Stimulated activated CD8-positive, alpha-beta memory T cell treated with anti-CD3 and anti-CD28 coated beads, Interleukin-2, amount 100 ng/mL, for 48 hours (primary cell): ENCODE measurements at regions not wholly inside any gene's neighbourhood (a gene's known extent, or its start where the extent isn't known, plus 50 kb on each side); places are given as distances from the start of the nearest gene placed in this dataset.

Source experiments
- DNase-seq, 2 donors: peaks; one replicate each; pipeline ENCODE4 v3.0.0-alpha.2; 2020; ENCODE audit warnings: low read depth in 2 of 2

DNA sequence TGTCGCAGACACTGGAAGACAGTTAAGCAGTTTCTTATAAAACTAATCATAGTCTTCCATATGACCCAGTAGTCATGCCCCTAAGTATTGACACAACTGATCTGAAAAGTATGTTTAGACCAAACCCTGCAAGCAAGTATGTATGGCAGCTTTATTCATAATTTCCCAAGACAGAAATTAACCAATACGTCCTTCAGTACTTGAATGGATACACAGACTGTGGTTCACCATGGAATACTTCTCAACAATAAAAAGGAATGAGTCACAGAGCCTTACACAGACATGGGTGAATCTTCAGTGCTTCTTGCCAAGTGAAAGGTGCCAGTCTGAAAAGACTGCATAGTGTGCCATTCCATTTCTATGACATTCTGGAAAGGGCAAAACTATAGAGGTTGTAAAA lies 50.2 kb upstream of the AKR1E2 start:
- no peak for DNase-seq

DNA sequence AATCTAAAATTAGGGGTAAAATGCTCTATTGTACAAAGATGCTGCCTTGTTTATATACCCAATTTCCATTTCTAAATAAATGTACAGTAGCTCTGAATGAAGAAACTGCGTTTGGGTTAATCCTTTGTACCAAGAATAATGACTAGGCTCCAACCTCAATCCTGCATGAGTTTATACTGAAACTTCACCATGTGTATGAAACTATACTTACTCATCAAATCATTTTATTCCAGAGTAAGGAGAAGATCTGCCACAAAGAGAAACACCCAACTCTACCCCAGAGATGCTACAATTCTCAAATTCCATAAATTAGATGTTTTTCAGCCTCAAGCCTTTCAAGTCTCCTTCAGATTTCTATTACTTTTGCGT lies 53.8 kb upstream of the AKR1E2 start:
- DNase-seq, result no peak

DNA sequence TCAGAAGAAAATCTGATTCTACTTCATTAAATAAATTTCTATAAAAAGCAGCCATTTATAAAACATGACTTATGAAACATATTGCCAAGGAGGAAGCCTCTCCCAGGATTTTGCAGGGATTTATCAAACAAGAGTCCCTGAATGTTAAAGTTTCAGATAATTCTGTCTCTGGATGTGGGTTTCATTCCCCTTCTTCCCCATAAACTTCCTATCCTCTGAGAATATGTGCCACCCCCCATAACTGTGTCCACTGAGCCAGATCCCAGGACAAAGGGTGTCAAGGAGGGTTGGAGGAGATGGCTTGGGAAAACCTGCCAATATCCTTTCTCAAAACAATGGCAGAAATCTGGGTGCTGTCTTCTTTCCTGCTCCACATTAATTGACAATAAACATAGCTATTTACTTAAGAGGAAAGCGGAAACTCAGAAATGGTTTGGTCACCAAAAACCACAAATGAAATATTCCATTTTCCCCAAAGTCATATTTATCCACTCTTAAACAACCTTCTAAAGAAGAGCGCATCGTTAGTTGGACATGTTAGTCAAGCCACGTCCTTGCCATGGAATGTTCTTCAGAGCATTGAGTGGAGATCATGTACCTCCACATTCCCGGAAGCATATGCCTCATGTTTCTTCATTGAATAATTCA lies 54.3 kb upstream of the AKR1E2 start:
- no peak for DNase-seq

DNA sequence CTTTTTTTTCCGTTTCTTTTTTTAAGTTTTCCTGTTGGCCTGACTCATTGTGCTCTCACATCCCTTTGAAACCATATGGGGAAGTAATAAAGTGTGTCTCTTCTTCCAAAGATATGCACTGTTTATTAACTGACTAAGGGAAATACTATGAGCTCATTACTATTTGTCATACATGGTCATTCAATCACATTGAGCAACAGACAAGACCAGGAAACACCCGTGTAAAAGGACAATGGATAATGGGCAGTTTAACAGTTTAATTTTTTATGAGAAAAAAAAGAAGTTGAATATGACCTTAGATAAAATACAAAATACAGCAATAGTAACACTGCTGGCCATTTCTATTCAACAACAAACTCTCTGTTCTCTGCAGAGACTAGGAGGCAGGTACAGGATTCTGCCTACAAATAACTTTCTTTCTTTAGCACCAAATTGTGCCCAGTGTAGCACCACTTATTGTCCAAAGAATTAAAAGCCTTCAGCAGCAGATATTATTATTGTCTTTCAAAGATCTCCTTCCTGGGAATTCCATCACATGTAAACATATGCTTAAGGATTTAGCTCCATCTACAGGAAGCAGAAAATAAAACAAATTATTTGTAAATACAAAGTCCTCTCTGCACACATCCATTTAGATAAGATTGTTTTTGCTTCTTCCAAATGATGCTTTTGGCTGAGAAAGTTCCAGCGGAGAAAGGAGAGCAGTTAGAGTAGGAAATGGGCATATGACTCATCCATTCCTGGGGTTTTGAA lies 55.0 kb upstream of the AKR1E2 start:
- no peak for DNase-seq

DNA sequence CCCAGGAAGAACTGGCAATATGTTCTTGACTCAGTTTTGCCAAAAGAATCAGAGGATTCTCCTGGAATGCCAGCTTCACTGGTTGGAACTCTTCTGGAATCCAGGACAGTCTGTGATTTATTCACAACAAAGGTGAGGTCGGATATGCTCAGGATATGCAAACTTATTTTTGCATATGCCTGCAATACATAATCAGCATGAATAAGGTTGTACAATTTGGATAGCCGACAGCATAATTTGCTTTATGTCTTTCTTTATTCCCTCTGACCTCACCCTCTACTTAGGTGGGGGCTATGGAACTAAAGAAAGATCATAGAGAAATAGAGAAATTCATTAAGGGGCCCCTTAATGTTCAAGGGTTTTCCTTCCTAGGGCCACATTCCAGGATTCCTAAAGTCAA lies 57.6 kb upstream of the AKR1E2 start:
- no peak for DNase-seq

DNA sequence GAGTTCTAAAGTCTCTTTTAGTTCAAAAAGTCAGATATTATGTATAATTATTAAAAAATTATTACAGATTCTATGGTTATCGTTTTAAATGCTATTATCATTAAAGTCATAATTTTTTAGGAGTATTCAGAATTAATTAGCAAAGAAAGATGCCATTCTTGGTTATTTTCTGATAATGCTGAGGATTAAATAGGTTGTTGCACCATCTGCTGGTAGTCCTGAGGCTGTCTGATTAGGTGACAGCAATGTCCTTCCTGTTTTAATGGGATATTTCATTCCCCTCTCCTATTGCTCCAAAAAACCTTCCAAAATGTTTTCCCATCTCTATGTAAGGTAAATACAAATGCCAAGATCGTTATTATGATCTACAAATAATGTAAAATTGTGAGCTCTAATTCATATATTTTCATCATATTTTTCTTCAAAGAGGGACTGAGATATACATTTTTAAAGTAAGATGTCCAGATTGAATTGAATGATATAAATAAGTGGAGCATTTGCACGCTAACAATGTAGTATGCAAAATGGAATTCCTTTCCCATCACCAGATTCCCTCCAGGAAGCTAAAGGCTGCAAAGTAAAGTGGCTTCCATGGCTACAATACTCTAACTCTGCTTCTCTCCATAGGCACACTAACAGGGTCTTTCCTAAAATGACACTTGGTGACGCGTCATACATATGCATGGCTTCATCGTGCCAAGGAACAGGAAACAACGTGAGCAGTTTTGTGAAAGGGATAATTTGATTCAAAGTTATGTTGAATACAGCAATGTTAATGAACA lies 58.8 kb upstream of the AKR1E2 start:
- DNase-seq, result no peak

DNA sequence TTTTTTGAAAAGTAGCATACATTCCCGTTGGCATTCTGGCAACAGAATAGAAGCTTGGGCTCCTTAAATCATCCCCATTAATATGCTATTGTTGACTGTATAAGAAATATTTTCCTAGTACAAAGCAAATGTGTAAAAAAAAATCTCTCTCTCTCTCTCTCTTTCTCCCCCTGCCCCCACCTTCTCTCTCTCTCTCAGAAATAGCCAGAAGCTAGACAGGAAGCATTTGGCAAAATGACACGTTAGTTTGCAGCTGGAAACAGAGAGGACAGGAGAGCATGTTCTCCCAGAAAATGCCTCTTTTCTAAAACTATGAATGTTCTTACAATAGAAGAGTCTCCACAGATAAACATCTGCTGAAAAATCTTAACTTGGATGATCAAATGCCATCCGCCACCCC lies 59.6 kb upstream of the AKR1E2 start:
- no peak for DNase-seq

DNA sequence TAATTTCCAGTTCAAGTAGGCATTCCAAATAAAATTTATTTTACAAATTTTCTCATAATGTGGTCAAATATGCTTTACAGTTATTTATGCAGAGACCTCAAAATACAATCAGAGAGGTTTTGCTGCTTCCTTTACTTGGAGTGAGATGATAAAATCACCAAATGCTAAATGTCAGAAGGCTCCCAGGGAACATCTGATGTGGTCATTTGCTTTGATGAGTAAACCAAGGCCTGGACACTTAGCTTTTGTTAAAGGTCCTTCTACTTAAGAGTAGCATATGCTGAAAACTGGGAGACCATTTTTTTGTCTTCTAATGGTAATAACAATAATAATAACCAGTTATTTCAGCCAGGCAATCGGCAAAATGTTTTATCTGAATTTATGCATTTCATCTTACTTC lies 60.6 kb upstream of the AKR1E2 start:
- no peak for DNase-seq

DNA sequence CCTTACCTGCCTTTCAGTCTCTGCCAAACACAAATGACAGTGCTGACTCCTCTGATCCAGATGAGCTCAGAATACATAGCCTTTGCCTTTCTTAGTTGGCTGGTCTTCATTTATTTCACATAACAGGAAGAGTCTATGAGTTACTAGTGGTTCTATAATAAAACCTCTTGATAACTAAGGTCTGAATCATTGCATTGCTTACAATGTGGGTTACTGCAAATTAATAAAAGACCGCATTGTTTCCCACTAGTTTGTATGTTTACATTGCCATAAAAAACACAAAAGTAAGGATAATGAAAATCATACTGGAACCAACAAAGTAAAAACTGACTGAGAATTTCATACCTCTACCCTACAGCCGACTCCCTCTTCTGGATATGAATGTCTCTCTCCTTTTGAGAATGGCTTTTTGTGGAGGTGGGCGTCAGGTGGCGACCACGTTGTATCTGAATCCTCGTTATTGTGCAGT lies 62.0 kb upstream of the AKR1E2 start:
- DNase-seq, result no peak

DNA sequence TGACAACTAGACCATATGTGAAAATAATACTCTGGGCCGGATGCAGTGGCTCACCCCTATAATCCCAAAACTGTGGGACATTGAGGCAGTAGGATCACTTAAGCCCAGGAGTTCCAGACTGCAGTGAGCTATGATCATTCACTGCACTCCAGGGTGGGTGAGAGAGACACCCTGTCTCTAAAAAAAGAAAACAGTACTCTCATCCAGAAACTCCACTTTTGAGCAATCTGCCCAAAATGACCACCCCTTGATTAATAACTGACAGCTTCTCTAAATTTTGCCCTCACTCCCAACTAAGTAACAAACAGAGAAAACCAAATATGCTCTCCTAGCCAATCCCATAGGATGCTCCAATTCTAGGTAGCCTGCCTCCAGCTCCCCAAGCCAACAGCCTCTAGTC lies 62.5 kb upstream of the AKR1E2 start:
- DNase-seq, result no peak

DNA sequence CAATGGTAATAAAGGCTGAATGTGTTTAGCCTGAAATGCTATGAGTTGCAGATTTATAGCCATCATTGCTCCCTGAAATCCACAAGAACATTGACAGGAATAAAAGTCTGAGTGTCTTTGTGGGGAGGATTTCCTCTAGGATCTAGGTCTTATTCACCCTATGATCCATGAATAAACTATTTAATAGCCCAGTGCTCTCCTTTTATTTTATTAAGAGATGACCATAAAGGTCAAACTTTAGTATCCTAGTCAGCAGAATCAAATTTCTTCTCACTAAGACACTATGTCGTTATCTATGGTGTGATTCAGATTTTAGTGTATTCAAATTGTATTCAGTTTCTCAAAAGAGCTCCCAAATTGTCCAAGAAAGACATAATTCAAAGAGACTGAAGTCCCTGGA lies 67.8 kb upstream of the AKR1E2 start:
- no peak for DNase-seq

DNA sequence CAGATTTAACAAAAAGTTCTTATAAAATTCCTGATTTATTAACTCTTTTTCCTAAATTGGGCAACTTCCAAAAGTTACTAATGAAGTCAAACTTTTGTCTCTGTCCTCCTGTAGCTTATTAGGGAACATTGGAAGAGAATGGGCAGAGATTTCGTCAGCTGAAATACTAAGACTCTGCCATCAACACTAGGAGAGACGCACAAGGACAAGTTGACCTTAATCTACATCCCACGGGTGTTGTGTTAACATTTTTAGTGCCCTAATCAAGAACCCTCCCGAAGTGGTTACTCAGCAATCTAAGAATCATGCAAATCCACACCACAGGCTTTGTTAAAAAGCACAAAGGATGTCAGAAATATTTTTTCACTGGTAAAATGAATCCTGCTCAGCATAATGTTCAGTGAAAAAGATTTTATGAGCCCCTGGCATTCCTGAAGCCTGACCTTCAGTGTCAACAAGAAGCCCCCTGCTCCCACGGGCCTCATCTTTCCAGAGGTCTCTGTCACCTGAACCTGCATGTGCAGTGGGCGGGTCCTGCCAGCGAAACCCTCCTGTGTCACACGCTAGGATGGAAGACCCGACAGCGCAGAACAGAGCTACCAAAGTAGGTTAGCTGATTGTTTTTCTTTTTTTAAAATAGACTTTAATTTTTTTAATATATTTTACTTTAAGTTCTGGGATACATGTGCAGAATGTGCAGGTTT lies 70.6 kb upstream of the AKR1E2 start:
- no peak for DNase-seq

DNA sequence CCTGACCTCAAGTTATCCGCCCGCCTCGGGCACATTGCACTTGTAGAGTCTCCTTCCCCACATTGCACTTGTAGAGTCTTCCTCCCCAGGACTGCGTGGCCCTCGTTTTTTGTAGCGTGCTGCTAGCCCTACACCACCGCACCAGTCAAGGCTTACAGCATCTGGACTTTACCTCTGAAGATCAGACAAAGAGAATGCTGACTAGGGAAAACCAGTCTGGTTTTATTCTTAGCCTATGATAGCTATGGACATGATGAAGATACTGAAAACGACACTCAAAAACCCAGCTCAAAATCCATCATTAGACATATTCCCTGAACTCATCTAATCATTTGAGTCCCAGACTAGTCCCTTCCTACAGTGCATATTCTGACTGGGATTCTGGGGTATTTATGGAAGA lies 71.9 kb upstream of the AKR1E2 start:
- no peak for DNase-seq

DNA sequence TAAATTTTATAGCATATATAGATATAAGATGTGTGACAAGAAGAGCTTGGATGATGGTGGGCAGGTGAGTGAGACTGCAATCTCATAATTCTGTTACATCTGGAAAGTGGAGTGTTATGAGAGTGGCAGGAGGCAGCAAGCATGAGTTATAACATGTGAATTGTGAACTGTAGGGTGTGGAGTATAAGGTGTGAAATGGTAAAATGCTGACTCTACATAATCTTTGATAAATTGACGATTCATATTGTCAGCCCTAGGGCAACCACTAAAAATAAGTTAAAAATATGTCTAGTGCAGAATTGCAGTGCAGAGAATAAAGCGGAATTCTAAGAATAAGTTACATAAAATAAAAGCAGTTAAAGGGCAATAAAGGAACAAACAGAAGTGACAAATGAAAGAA lies 74.8 kb upstream of the AKR1E2 start:
- DNase-seq, result no peak

DNA sequence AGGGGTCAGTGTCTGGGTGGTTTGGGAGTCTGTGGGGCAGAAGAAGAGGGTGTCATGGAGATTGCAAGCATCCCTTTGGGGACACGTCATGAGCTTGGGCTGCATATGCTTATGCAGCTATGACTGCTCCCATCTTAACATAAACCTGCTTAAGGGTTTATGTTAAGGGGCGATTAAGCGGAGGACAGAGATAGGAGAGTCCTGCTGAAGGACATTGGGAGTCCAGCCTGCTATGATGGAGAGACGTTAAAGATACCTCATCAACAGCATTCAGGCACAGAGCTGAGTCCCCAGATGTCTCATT lies 76.8 kb upstream of the AKR1E2 start:
- no peak for DNase-seq

DNA sequence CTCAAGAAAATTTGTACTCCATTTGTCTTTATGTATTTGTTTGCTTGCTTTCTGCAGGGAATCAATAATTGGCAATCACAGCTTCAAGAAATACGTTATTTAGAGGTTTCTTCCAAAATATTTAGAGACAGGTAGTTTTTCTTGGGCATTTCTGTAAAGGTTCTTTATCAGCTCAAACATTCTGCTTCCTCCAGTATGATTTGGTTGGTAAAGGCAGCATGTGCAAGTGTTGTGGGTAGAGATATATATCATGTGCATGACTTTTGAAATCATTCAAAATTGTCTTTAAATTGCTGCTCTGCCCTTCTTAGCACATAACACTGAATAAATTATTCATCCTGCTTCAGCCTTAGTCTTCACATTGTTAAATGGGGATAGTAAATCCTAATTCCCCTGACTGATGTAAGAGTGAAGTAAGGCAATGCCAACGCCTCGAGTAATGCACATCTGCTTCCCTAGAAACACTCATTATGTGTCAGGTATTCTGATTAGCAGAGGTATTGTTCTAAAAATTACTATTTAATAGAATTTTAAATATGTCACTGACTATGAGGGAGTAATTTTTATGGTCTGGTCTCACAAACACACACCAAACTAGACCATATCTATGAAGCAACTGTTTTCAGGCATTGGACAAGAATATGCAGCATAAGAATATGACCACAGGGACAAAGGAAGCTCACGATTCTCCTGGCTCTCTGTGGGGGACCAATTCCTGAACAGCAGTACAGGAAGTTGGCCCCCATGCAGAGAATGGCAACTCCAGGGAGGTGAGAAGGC lies 77.3 kb upstream of the AKR1E2 start:
- no peak for DNase-seq

DNA sequence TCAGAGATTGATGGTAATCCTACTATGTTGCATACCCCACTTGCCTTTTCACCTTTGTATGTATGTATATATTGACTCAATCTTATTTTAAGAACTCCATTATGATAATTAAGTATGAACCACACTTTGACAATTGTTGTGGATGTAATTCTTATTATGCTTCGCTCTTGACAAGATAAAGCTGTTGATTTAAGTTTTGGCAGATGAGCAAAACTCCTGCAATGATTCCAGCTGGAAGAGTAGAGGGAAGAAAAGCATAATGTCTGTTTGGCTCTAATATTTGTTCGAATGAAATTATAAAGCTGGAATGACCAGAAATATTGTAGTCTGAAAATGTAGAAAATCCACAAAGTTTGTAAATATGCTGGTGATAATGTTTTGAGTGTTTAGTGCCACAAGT lies 83.8 kb upstream of the AKR1E2 start:
- DNase-seq, result no peak

DNA sequence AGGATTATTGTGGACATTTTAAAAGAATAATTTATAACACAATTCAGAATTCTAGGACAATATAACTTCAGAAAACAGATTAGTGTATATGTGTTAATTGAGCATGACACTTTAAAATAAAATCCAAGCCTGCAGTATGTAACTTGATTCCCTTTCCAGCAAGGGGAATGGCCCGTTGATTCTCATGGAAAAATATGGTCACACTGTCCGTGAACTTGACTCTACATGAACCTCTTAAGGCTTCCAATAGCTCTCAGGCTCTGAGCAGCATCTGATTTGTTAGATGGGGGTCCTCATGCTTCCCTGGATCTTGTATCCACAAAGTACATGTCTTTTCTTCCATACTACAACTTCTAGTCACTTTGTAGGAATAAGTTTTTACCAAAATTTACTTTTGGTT lies 85.5 kb upstream of the AKR1E2 start:
- DNase-seq, result no peak

DNA sequence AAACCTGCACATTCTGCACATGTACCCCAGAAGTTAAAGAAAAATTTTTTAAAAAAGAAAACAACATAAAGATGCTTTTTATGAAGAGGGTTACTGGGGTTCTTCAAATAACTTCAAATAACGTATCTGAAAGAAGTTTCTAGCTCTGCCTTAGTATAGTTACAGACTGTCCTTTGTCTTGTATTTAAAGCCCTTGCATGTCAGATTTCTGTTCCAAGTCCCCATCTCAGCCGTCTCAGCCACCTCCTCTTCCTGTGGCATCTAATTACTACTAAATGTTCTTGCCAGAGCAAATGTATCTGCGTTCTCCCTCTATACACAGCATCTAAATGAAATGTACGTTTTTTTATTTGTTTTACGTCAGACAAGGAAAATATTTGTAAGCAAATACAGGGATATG lies 89.4 kb upstream of the AKR1E2 start:
- DNase-seq, result no peak

DNA sequence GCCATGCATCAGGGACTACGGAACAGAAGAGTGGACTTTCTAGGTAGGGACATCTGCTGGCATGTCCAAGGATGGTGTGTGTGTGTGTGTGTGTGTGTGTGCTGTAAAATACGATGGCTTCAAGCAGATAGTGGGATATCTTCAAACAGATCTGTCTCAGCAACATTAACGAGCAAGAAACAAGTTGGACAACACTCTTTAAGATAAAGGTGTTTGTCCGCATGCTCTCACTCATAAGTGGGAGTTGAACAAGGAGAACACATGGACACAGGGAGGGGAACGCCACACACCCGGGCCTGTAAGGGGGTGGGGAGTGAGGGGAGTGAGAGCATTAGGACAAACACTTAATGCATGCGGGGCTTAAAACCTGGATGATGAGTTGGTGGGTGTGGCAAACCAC lies 89.8 kb upstream of the AKR1E2 start:
- DNase-seq, result no peak

DNA sequence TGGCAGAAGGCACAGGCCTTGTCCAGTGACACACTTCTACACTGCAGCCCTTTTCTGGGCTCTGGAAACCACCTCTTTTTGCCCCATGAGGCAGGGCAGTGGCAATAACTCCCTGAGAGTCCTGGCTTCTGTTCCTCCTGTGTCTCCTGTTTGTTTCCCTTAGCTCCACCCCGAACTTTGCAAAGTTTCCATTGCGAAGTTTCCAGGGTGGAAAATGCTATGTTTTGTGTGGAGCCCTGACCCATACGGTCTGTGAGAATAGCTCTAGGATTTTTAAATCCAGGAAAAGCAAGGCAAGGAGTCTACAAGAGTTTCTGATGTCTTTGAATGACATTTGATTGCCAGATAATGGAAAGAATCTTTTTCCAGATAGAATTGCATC lies 92.2 kb upstream of the AKR1E2 start:
- DNase-seq, result no peak
